Sigmoid colon (tissue), 4 donors: ENCODE measurements at regions not wholly inside any gene's neighbourhood (a gene's known extent, or its start where the extent isn't known, plus 50 kb on each side); places are given as distances from the start of the nearest gene placed in this dataset.

ENCODE experiments used
- CTCF ChIP-seq, 4 experiments: fragments of 450-650 bp in 3 of 4; fragments of 200-600 bp in 1 of 4; IDR thresholded peaks; one replicate each; pipeline ENCODE4 v1.5.1; 2016 to 2019; ENCODE audit warnings: antibody characterized with exemption in 4 of 4, mild to moderate bottlenecking in 3 of 4, moderate library complexity in 2 of 4
- EP300 ChIP-seq, 4 donors: sonication (generic); formaldehyde crosslinking; IDR thresholded peaks; one replicate each; pipeline ENCODE4 v1.6.1; 2017; ENCODE audit warnings: antibody characterized with exemption in 4 of 4
- POLR2A ChIP-seq, 2 donors: fragments of 450-650 bp; IDR thresholded peaks; one replicate each; pipeline ENCODE4 v1.6.1; 2016; ENCODE audit warnings: antibody characterized with exemption in 2 of 2, mild to moderate bottlenecking in 2 of 2, moderate library complexity in 2 of 2
- POLR2AphosphoS5 ChIP-seq, 4 donors: sonication (generic); formaldehyde crosslinking; IDR thresholded peaks; one replicate each; pipeline ENCODE4 v1.6.1; 2017; ENCODE audit warnings: antibody characterized with exemption in 4 of 4

DNA sequence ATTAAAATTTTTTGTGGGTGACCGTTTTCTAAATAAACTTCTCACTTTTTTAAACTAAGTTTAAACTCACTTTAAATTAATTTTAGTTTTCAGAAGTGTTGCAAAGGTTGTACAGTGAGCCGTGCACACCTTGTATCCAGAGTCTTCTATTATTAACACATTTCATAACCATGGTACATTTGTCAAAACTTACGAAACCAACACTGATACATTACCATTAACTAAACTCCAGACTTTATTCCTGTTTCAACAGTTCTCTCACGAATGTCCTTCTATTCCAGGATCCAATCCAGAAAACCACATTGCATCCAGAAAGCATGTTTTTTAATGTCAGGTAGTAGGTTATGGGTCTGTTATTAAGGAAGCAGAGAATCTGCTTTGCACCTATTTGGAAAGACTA is 319.9 kb downstream of the CBLN4 start:
- TF ChIP-seq CTCF (IDR thresholded peaks at IDR 0.05) (no peak), EP300 (IDR thresholded peaks at IDR 0.05) (no peak), POLR2AphosphoS5 (IDR thresholded peaks at IDR 0.05) (no peak), POLR2A (IDR thresholded peaks at IDR 0.05) (no peak)
